Fibroblast of lung (primary cell): ENCODE measurements at regions not wholly inside any gene's neighbourhood (a gene's known extent, or its start where the extent isn't known, plus 50 kb on each side); places are given as distances from the start of the nearest gene placed in this dataset.

Source experiments
- DNase-seq, 2 donors: peaks; one replicate each; pipeline versions ENCODE4 v3.0.0 to v3.0.0-alpha.2; 2010; ENCODE audit warnings: low read depth in 2 of 2
- H2AFZ ChIP-seq: 2 replicates; pipeline ENCODE4 v1.5.1; 2012; ENCODE audit warnings: low read length, control low read depth, inconsistent platforms
- H3K27ac ChIP-seq: 2 replicates; pipeline ENCODE4 v1.5.1; 2011; ENCODE audit warnings: low read length, control low read depth; ENCODE audit not compliant: insufficient read depth
- H3K27me3 ChIP-seq: 2 replicates; pipeline ENCODE4 v1.5.1; 2011; ENCODE audit warnings: mild to moderate bottlenecking, low read length; ENCODE audit not compliant: control insufficient read depth, insufficient read depth
- H3K36me3 ChIP-seq: 2 replicates; pipeline ENCODE4 v1.5.1; 2011; ENCODE audit warnings: low read length; ENCODE audit not compliant: control insufficient read depth, insufficient read depth
- H3K4me1 ChIP-seq: 2 replicates; pipeline ENCODE4 v1.5.1; 2011; ENCODE audit warnings: low read length; ENCODE audit not compliant: control insufficient read depth, insufficient read depth; ENCODE audit errors: extremely low read depth
- H3K4me2 ChIP-seq: 2 replicates; pipeline ENCODE4 v1.5.1; 2011; ENCODE audit warnings: low read length, control low read depth; ENCODE audit not compliant: insufficient read depth; ENCODE audit errors: extremely low read depth
- H3K4me3 ChIP-seq, 4 experiments: fragments of 200-600 bp in 1 of 4; sonication (generic) in 1 of 4; replicated peaks in 1 of 4; 2 replicates each; pipeline ENCODE4 v1.5.1; 2011 to 2016; ENCODE audit warnings: low read length in 4 of 4, low read depth in 3 of 4, mild to moderate bottlenecking in 3 of 4, control low read depth in 2 of 4, inconsistent platforms in 1 of 4, mixed read lengths in 1 of 4; ENCODE audit not compliant: insufficient read depth in 1 of 4; ENCODE audit errors: control extremely low read depth in 1 of 4
- H3K79me2 ChIP-seq: 2 replicates; pipeline ENCODE4 v1.5.1; 2012; ENCODE audit warnings: mild to moderate bottlenecking, low read length, inconsistent platforms; ENCODE audit not compliant: control insufficient read depth, insufficient read depth
- H3K9ac ChIP-seq: 2 replicates; pipeline ENCODE4 v1.5.1; 2011; ENCODE audit warnings: mild to moderate bottlenecking, low read length, control low read depth; ENCODE audit not compliant: insufficient read depth
- H3K9me3 ChIP-seq: 2 replicates; pipeline ENCODE4 v1.5.1; 2012; ENCODE audit warnings: low read depth, low read length; ENCODE audit not compliant: control insufficient read depth, insufficient read depth
- H4K20me1 ChIP-seq: 2 replicates; pipeline ENCODE4 v1.5.1; 2011; ENCODE audit warnings: low read length; ENCODE audit not compliant: control insufficient read depth, insufficient read depth; ENCODE audit errors: extremely low read depth
- EZH2 ChIP-seq: IDR thresholded peaks from 2 replicates; pipeline ENCODE4 v1.5.1; 2012; ENCODE audit warnings: low read length, control low read depth, mild to moderate bottlenecking; ENCODE audit errors: missing control alignments
- TF ChIP-seq, protein P1 (sequence below), 2 donors: IDR thresholded peaks in 1 of 2; conservative IDR thresholded peaks in 1 of 2; 1 replicate in 1 of 2; 2 replicates in 1 of 2; pipeline ENCODE4 v1.5.1; 2011 to 2012; ENCODE audit warnings: low read length in 2 of 2, control low read depth in 1 of 2, inconsistent platforms in 1 of 2, low read depth in 1 of 2, mild to moderate bottlenecking in 1 of 2

DNA sequence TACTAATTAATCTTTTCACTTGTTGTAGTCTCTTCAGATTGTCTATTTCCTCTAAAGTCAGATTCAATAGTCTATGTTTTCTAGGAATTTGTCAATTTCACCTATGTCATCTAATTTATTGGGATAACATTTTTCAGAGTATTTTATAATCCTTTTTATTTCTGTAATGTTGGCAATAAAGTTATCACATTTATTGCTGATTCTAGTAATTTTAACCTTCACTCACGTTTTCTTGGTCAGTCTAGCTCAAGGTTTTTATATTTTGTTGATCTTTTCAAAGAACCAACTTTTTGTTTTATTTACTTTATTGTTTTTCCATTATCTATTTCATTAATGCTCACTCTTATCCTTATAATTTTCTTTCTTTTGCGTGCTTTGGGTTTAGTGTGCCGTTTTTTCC, 97.9 kb upstream of the GNG12 start:
- Histone ChIP-seq H4K20me1 (no peaks in the 10 kb centered on the region), H3K9ac (no peak overlapping the region), H3K27ac (no peak overlapping the region), H3K27me3 (no peaks in the 10 kb centered on the region), H3K4me2 (no peak overlapping the region), H3K4me3 (no peak overlapping the region), H3K36me3 (no peaks in the 10 kb centered on the region), H3K9me3 (no peaks in the 10 kb centered on the region), H3K4me1 (no peaks in the 10 kb centered on the region), H2AFZ (no peak overlapping the region), H3K79me2 (no peaks in the 10 kb centered on the region)
- DNase-seq = no peak
- TF ChIP-seq, protein P1, sequence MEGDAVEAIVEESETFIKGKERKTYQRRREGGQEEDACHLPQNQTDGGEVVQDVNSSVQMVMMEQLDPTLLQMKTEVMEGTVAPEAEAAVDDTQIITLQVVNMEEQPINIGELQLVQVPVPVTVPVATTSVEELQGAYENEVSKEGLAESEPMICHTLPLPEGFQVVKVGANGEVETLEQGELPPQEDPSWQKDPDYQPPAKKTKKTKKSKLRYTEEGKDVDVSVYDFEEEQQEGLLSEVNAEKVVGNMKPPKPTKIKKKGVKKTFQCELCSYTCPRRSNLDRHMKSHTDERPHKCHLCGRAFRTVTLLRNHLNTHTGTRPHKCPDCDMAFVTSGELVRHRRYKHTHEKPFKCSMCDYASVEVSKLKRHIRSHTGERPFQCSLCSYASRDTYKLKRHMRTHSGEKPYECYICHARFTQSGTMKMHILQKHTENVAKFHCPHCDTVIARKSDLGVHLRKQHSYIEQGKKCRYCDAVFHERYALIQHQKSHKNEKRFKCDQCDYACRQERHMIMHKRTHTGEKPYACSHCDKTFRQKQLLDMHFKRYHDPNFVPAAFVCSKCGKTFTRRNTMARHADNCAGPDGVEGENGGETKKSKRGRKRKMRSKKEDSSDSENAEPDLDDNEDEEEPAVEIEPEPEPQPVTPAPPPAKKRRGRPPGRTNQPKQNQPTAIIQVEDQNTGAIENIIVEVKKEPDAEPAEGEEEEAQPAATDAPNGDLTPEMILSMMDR (conservative IDR thresholded peaks at IDR 0.05 in 1 of 2, IDR thresholded peaks at IDR 0.05 in 1 of 2; ENCODE audit: low read depth in 1 of 2, low read length in 2 of 2) = no peak
- TF ChIP-seq EZH2 = no peak

DNA sequence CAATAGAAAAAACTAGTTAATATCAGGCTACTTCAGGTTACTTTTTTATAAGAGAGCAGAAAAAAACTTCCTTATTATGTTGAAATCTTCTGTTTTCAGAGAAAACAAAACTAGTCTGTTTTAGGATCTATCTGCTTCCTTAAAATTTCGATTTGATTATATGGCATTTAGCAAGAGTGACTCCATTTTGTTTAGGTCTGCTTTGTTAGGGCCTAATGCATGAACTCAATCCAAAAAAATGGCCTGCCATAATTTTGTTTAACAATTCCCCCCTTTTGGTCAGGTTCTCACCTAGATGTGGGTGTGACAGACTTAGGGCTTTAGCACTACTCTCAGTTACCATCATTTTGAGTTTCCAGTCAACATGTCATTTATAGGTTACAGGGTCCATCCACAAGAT, 89.8 kb upstream of the GNG12 start:
- H3K4me2 ChIP-seq = no peak overlapping the region
- H3K9ac ChIP-seq = no peak overlapping the region
- no peaks in the 10 kb centered on the region for H3K79me2 ChIP-seq
- DNase-seq = no peak
- no peaks in the 10 kb centered on the region for H3K9me3 ChIP-seq
- H3K36me3 ChIP-seq = no peaks in the 10 kb centered on the region
- no peak for TF ChIP-seq EZH2
- TF ChIP-seq, protein P1 (conservative IDR thresholded peaks at IDR 0.05 in 1 of 2, IDR thresholded peaks at IDR 0.05 in 1 of 2; ENCODE audit: low read depth in 1 of 2, low read length in 2 of 2) = no peak
- no peak overlapping the region for H3K27ac ChIP-seq
- no peaks in the 10 kb centered on the region for H4K20me1 ChIP-seq
- no peaks in the 10 kb centered on the region for H3K4me1 ChIP-seq
- H3K27me3 ChIP-seq = no peaks in the 10 kb centered on the region
- no peak overlapping the region for H3K4me3 ChIP-seq
- H2AFZ ChIP-seq = no peak overlapping the region

DNA sequence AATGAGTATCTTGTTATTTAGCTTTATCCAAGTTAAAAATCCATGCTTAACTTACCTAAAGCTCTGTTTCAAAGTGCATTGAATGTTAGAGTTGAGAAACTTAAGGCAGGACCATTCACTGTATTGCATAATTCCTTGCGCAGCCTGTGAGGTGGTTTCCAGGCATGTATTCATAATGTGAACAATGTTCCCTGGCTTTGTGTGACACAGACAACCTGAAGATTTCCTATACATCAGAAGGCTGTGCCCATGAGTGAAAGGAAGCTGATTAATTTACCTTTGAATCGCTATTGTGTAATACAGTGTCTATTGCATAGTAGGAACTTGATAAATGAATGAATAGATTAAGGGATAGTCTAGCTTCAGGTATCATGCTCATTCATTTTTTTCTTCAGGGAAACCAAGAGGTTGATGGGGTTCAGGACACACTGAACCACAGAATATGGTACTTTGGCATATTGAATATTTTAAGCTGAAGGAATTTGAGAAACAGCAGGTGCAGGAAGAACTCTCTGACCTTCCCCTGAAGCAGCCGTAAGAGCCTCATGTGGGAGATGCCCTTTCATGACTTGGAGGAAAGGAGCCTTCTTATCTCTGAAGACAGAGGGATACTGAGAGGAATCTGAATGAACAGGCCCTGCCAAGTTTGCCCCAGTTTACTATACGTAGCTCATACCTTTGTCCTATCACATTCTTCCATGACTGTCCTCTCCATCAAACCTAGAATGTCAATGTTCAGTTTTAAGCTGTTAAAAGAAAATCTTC, 88.6 kb upstream of the GNG12 start:
- Histone ChIP-seq H3K4me1 (no peaks in the 10 kb centered on the region), H4K20me1 (no peaks in the 10 kb centered on the region), H3K4me3 (no peak overlapping the region), H2AFZ (no peak overlapping the region), H3K9ac (no peak overlapping the region), H3K27ac (no peak overlapping the region), H3K4me2 (no peak overlapping the region), H3K27me3 (no peaks in the 10 kb centered on the region), H3K79me2 (no peaks in the 10 kb centered on the region), H3K36me3 (no peaks in the 10 kb centered on the region), H3K9me3 (no peaks in the 10 kb centered on the region)
- TF ChIP-seq, protein P1 (conservative IDR thresholded peaks at IDR 0.05 in 1 of 2, IDR thresholded peaks at IDR 0.05 in 1 of 2; ENCODE audit: low read depth in 1 of 2, low read length in 2 of 2) = no peak
- TF ChIP-seq EZH2 = no peak
- no peak for DNase-seq
